IMR-90 (cell line): ENCODE measurements at regions not wholly inside any gene's neighbourhood (a gene's known extent, or its start where the extent isn't known, plus 50 kb on each side); places are given as distances from the start of the nearest gene placed in this dataset. TPM values are rescaled to one million over a fixed set of nuclear protein-coding genes. Genes with fewer than 3 reads are reported as not detected.

Experiments
- ATAC-seq: fragments of 200-7000 bp; cut with Tn5 transposase; 2 replicates; pipeline ENCODE4 v1.9.1; 2020; ENCODE audit warnings: low read depth, mild to moderate bottlenecking, moderate library complexity
- BruUV-seq: library from RNA; stranded (reverse); fragments of 400-500 nt; replicated peaks from 2 replicates; lab custom pipeline; 2021; lab: Mats Ljungman, UMichigan
- CTCF ChIA-PET: fragments of 300-600 bp; formaldehyde crosslinking; extraction: SDS; loops from one replicate; lab custom pipeline; 2021; ENCODE audit warnings: antibody characterized with exemption; lab: Yijun Ruan, JAX
- POLR2A ChIA-PET: fragments of 300-600 bp; sonication (Branson Sonifier 250); formaldehyde crosslinking; loops from one replicate; lab custom pipeline; 2022; ENCODE audit warnings: antibody characterized with exemption; ENCODE audit not compliant: unreplicated experiment; lab: Charles Lee
- DNase-seq: peaks from one replicate; pipeline ENCODE4 v3.0.0; 2013
- H2AFZ ChIP-seq: replicated peaks from 2 replicates; pipeline ENCODE3; 2013; ENCODE audit warnings: low read length, mild to moderate bottlenecking; ENCODE audit not compliant: poor library complexity
- H2AK5ac ChIP-seq: 2 replicates; pipeline ENCODE4 v1.6.1; 2013; ENCODE audit warnings: low read depth, low read length, inconsistent platforms
- H2AK9ac ChIP-seq: replicated peaks from 2 replicates; pipeline ENCODE3; 2013; ENCODE audit warnings: mild to moderate bottlenecking, low read depth, low read length, moderate library complexity; ENCODE audit not compliant: poor library complexity
- H2BK120ac ChIP-seq: 2 replicates; pipeline ENCODE4 v1.6.1; 2013; ENCODE audit warnings: low read depth, low read length, inconsistent platforms
- H2BK15ac ChIP-seq: 3 replicates; pipeline ENCODE4 v1.6.1; 2013; ENCODE audit warnings: low read depth, low read length, inconsistent platforms
- H2BK20ac ChIP-seq: 2 replicates; pipeline ENCODE4 v1.6.1; 2013; ENCODE audit warnings: low read depth, mild to moderate bottlenecking, inconsistent platforms, low read length, moderate library complexity
- H2BK5ac ChIP-seq: 2 replicates; pipeline ENCODE4 v1.6.1; 2013; ENCODE audit warnings: mild to moderate bottlenecking, low read depth, low read length, inconsistent platforms; ENCODE audit not compliant: poor library complexity, severe bottlenecking
- H3K14ac ChIP-seq: replicated peaks from 2 replicates; pipeline ENCODE4 v1.6.1; 2013; ENCODE audit warnings: low read depth, low read length, inconsistent platforms
- H3K18ac ChIP-seq: 2 replicates; pipeline ENCODE4 v1.6.1; 2013; ENCODE audit warnings: low read depth, low read length, control low read depth
- H3K23ac ChIP-seq: 2 replicates; pipeline ENCODE4 v1.6.1; 2013; ENCODE audit warnings: low read depth, low read length, inconsistent platforms
- H3K27ac ChIP-seq: 2 replicates; pipeline ENCODE4 v1.5.1; 2013; ENCODE audit warnings: mild to moderate bottlenecking, control low read depth, low read length; ENCODE audit not compliant: insufficient read depth
- H3K27me3 ChIP-seq: 2 replicates; pipeline ENCODE4 v1.6.1; 2013; ENCODE audit warnings: low read length; ENCODE audit not compliant: control insufficient read depth, insufficient read depth
- H3K36me3 ChIP-seq: 2 replicates; pipeline ENCODE4 v1.6.1; 2013; ENCODE audit warnings: low read length, mixed read lengths; ENCODE audit not compliant: control insufficient read depth, insufficient read depth
- H3K4ac ChIP-seq: 2 replicates; pipeline ENCODE4 v1.6.1; 2013; ENCODE audit warnings: low read depth, low read length, inconsistent platforms
- H3K4me1 ChIP-seq: 2 replicates; pipeline ENCODE4 v1.6.1; 2013; ENCODE audit warnings: low read length, mixed read lengths; ENCODE audit not compliant: control insufficient read depth, insufficient read depth
- H3K4me2 ChIP-seq: 2 replicates; pipeline ENCODE4 v1.6.1; 2013; ENCODE audit warnings: low read depth, mild to moderate bottlenecking, control low read depth, low read length, moderate library complexity
- H3K4me3 ChIP-seq: 2 replicates; pipeline ENCODE4 v1.5.1; 2013; ENCODE audit warnings: low read depth, mild to moderate bottlenecking, control low read depth, low read length, moderate library complexity; ENCODE audit not compliant: insufficient read depth
- H3K56ac ChIP-seq: 2 replicates; pipeline ENCODE4 v1.6.1; 2013; ENCODE audit warnings: low read length, inconsistent platforms; ENCODE audit not compliant: insufficient read depth; ENCODE audit errors: extremely low read depth
- H3K79me1 ChIP-seq, 2 experiments: 2 replicates each; pipeline ENCODE4 v1.6.1; 2013; ENCODE audit warnings: low read length in 2 of 2, inconsistent platforms in 1 of 2, low read depth in 1 of 2
- H3K9ac ChIP-seq: 2 replicates; pipeline ENCODE4 v1.6.1; 2013; ENCODE audit warnings: low read depth, low read length, control low read depth
- H3K9me1 ChIP-seq: 2 replicates; pipeline ENCODE4 v1.6.1; 2013; ENCODE audit warnings: low read length, inconsistent platforms; ENCODE audit not compliant: insufficient read depth
- H3K9me3 ChIP-seq: 2 replicates; pipeline ENCODE4 v1.6.1; 2013; ENCODE audit warnings: low read length; ENCODE audit not compliant: control insufficient read depth, insufficient read depth
- H4K20me1 ChIP-seq: 2 replicates; pipeline ENCODE4 v1.6.1; 2013; ENCODE audit warnings: low read length, inconsistent platforms; ENCODE audit not compliant: insufficient read depth
- H4K5ac ChIP-seq: 2 replicates; pipeline ENCODE4 v1.6.1; 2013; ENCODE audit warnings: mild to moderate bottlenecking, low read depth, low read length, control low read depth
- H4K8ac ChIP-seq, 2 experiments: 2 replicates each; pipeline ENCODE4 v1.6.1; 2013; ENCODE audit warnings: low read depth in 2 of 2, low read length in 2 of 2, control low read depth in 1 of 2, inconsistent platforms in 1 of 2
- H4K91ac ChIP-seq: 2 replicates; pipeline ENCODE4 v1.6.1; 2013; ENCODE audit warnings: low read depth, low read length, inconsistent platforms; ENCODE audit not compliant: insufficient read depth
- BHLHE40 ChIP-seq: fragments of 150-350 bp; IDR thresholded peaks from 2 replicates; pipeline ENCODE4 v1.6.1; 2016; ENCODE audit warnings: mild to moderate bottlenecking, low read depth, low read length
- CEBPB ChIP-seq: IDR thresholded peaks from 2 replicates; pipeline ENCODE4 v1.6.1; 2012; ENCODE audit warnings: low read depth, low read length, improper control_type of control experiment
- MAFK ChIP-seq: IDR thresholded peaks from 2 replicates; pipeline ENCODE4 v1.6.1; 2012; ENCODE audit warnings: low read depth, low read length, improper control_type of control experiment
- MXI1 ChIP-seq: IDR thresholded peaks from 2 replicates; pipeline ENCODE4 v1.6.1; 2012; ENCODE audit warnings: low read depth, mild to moderate bottlenecking, low read length, moderate library complexity, borderline replicate concordance
- RAD21 ChIP-seq: IDR thresholded peaks from 2 replicates; pipeline ENCODE4 v1.6.1; 2012; ENCODE audit warnings: low read length, improper control_type of control experiment
- dilution Hi-C: fragments of 300-500 bp; cut with HindIII; formaldehyde crosslinking; loops from one replicate; pipeline ENCODE4 v1.14.3; 2018; ENCODE audit warnings: low sequenced_read_pairs; ENCODE audit not compliant: unreplicated experiment
- in situ Hi-C: fragments of 300-500 bp; cut with MboI; formaldehyde crosslinking; loops from 3 replicates; pipeline ENCODE4 v1.14.3; 2019; ENCODE audit warnings: low sequenced_read_pairs, inconsistent platforms, mixed read lengths
- intact Hi-C: fragments of 100-400 bp; cut with micrococcal nuclease; formaldehyde crosslinking; loops from 2 replicates; pipeline ENCODE4 v1.10.0; 2022
- microRNA-seq, 2 experiments: library from miRNA; stranded (forward) in 1 of 2; unstranded in 1 of 2; fragments of 10-50 nt in 1 of 2; fragments of <30 nt in 1 of 2; gene quantifications in 1 of 2; microRNA quantifications in 1 of 2; one replicate each; pipeline versions ENCODE3 to v1.1.0; 2013 to 2020; ENCODE audit not compliant: insufficient read depth in 1 of 2, insufficient read length in 1 of 2, unreplicated experiment in 1 of 2
- small RNA-seq, 5 experiments: library from RNA; depleted of rRNA; stranded (forward); fragments of <200 nt; gene quantifications; one replicate each; pipeline ENCODE3, GENCODE V24; 2012
- TF ChIP-seq, protein P1 (sequence below): conservative IDR thresholded peaks from 2 replicates; pipeline ENCODE4 v1.5.1; 2012; ENCODE audit warnings: mild to moderate bottlenecking, low read depth, low read length, improper control_type of control experiment

DNA sequence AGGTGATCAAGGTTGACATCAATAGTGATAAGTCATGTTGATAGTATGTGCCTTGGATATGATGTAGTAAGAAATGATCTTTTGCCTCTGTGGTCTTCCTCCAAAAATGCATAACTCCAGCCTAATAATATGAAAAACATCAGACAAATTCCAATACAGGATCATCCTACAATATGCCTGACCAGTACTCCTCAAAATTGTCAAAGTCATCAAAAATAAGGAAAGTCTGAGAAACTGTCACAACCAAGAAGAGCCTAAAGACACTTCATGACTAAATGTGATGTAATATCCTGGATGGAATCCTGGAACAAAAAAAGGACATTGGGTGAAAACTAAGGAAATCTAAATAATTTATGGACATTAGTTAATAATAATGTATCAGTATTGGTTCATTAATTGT is 50.3 kb upstream of the LCORL start:
- no TSS peak for BruUV-seq
- H2AK5ac ChIP-seq, result no peak overlapping the region
- no peaks in the 10 kb centered on the region for H3K79me1 ChIP-seq
- H3K4ac ChIP-seq, result no peak overlapping the region
- H3K14ac ChIP-seq, result no peak overlapping the region
- no peak overlapping the region for H2AFZ ChIP-seq
- TF ChIP-seq MXI1, result no peak
- no peak for TF ChIP-seq BHLHE40
- TF ChIP-seq, protein P1, sequence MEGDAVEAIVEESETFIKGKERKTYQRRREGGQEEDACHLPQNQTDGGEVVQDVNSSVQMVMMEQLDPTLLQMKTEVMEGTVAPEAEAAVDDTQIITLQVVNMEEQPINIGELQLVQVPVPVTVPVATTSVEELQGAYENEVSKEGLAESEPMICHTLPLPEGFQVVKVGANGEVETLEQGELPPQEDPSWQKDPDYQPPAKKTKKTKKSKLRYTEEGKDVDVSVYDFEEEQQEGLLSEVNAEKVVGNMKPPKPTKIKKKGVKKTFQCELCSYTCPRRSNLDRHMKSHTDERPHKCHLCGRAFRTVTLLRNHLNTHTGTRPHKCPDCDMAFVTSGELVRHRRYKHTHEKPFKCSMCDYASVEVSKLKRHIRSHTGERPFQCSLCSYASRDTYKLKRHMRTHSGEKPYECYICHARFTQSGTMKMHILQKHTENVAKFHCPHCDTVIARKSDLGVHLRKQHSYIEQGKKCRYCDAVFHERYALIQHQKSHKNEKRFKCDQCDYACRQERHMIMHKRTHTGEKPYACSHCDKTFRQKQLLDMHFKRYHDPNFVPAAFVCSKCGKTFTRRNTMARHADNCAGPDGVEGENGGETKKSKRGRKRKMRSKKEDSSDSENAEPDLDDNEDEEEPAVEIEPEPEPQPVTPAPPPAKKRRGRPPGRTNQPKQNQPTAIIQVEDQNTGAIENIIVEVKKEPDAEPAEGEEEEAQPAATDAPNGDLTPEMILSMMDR, result no peak
- no peak for TF ChIP-seq MAFK
- TF ChIP-seq RAD21, result no peak
- no peak for TF ChIP-seq CEBPB
- H2BK15ac ChIP-seq, result no peak overlapping the region
- H3K56ac ChIP-seq, result no peak overlapping the region
- ChIA-PET POLR2A (no interaction called here), CTCF (no interaction called here)
- H2BK120ac ChIP-seq, result no peak overlapping the region
- H3K36me3 ChIP-seq, result no peaks in the 10 kb centered on the region
- no peaks in the 10 kb centered on the region for H4K20me1 ChIP-seq
- H3K9me3 ChIP-seq, result no peaks in the 10 kb centered on the region
- H3K23ac ChIP-seq, result no peak overlapping the region
- H2BK20ac ChIP-seq, result no peak overlapping the region
- no peak overlapping the region for H4K91ac ChIP-seq
- ATAC-seq, result no peak
- no peaks in the 10 kb centered on the region for H3K9me1 ChIP-seq
- no peak overlapping the region for H3K18ac ChIP-seq
- no peaks in the 10 kb centered on the region for H3K4me1 ChIP-seq
- intact Hi-C loops (no loop called here), in situ Hi-C loops (no loop called here), dilution Hi-C loops (no loop called here)
- H2AK9ac ChIP-seq, result no peak overlapping the region
- H3K4me2 ChIP-seq, result no peak overlapping the region
- no peak for DNase-seq
- H4K5ac ChIP-seq, result no peak overlapping the region
- no peak overlapping the region for H3K27ac ChIP-seq
- H3K4me3 ChIP-seq, result no peak overlapping the region
- H3K9ac ChIP-seq, result no peak overlapping the region
- no peaks in the 10 kb centered on the region for H3K27me3 ChIP-seq
- no peak overlapping the region for H4K8ac ChIP-seq
- no peak overlapping the region for H2BK5ac ChIP-seq

Small RNAs in the stretch of these regions (microRNA-seq; reads per million reads assigned to microRNA genes)
- not detected for gene RNA5SP157 (ENCODE audit: insufficient read depth, insufficient read length)

Small RNAs in the stretch of these regions (small RNA-seq; reads per million reads assigned to genes)
- 0 to 0.08 (median 0) reads per million in 5 experiments for gene RNA5SP157
